SK-N-SH treated with all-trans-retinoic acid at 6 μM for 48 hours (cell line): ENCODE measurements at regions not wholly inside any gene's neighbourhood (a gene's known extent, or its start where the extent isn't known, plus 50 kb on each side); places are given as distances from the start of the nearest gene placed in this dataset.
A peak's percentile ranks its signal among the peaks of the same experiment; 100 is the strongest.

Experiments
- ATAC-seq: fragments of 200-7000 bp; cut with Tn5 transposase; 3 replicates; pipeline ENCODE4 v1.9.1; 2020; ENCODE audit warnings: mild to moderate bottlenecking, moderate library complexity
- ARNTL ChIP-seq: fragments of 450-650 bp; formaldehyde crosslinking; IDR thresholded peaks from 2 replicates; pipeline ENCODE4 v1.5.0; 2020; ENCODE audit warnings: low read depth, mild to moderate bottlenecking, moderate library complexity, borderline replicate concordance
- BACH2 ChIP-seq: fragments of 250-450 bp; sonication (Bioruptor Pico); IDR thresholded peaks from 2 replicates; pipeline ENCODE4 v1.9.0; 2021; ENCODE audit warnings: mild to moderate bottlenecking, borderline replicate concordance
- CREB5 ChIP-seq: fragments of 250-450 bp; sonication (Bioruptor Pico); IDR thresholded peaks from 2 replicates; pipeline ENCODE4 v1.5.1; 2020; ENCODE audit warnings: low read depth, mild to moderate bottlenecking, moderate library complexity
- CSDC2 ChIP-seq: fragments of 250-450 bp; sonication (Bioruptor Pico); IDR thresholded peaks from 2 replicates; pipeline ENCODE4 v1.5.0; 2020; ENCODE audit warnings: mild to moderate bottlenecking, moderate library complexity
- CSRNP3 ChIP-seq: fragments of 250-450 bp; sonication (Bioruptor Pico); IDR thresholded peaks from 2 replicates; pipeline ENCODE4 v1.5.1; 2021; ENCODE audit warnings: mild to moderate bottlenecking, moderate library complexity
- ESRRG ChIP-seq: fragments of 250-450 bp; sonication (Bioruptor Pico); IDR thresholded peaks from 2 replicates; pipeline ENCODE4 v1.6.1; 2021; ENCODE audit warnings: mild to moderate bottlenecking
- GLIS3 ChIP-seq: fragments of 250-450 bp; sonication (Bioruptor Pico); IDR thresholded peaks from 2 replicates; pipeline ENCODE4 v1.5.0; 2020; ENCODE audit warnings: mild to moderate bottlenecking, moderate library complexity
- ISL1 ChIP-seq: fragments of 250-450 bp; sonication (Bioruptor Pico); IDR thresholded peaks from 2 replicates; pipeline ENCODE4 v2.1.2; 2022; ENCODE audit warnings: mild to moderate bottlenecking, moderate library complexity
- OSR1 ChIP-seq: fragments of 250-450 bp; sonication (Bioruptor Pico); IDR thresholded peaks from 2 replicates; pipeline ENCODE4 v1.8.0; 2022; ENCODE audit warnings: moderate library complexity, mild to moderate bottlenecking, inconsistent platforms
- PATZ1 ChIP-seq: fragments of 250-450 bp; sonication (Bioruptor Pico); IDR thresholded peaks from 2 replicates; pipeline ENCODE4 v1.8.0; 2020; ENCODE audit warnings: mild to moderate bottlenecking, moderate library complexity, borderline replicate concordance
- POU6F1 ChIP-seq: fragments of 250-450 bp; sonication (Bioruptor Pico); IDR thresholded peaks from 2 replicates; pipeline ENCODE4 v1.8.0; 2021; ENCODE audit warnings: low read depth, mild to moderate bottlenecking, moderate library complexity, borderline replicate concordance
- PPARA ChIP-seq: fragments of 250-450 bp; sonication (Bioruptor Pico); IDR thresholded peaks from 2 replicates; pipeline ENCODE4 v1.5.0; 2020; ENCODE audit warnings: mild to moderate bottlenecking, borderline replicate concordance
- RARB ChIP-seq: fragments of 250-450 bp; sonication (Bioruptor Pico); IDR thresholded peaks from 2 replicates; pipeline ENCODE4 v1.8.0; 2021; ENCODE audit warnings: mild to moderate bottlenecking, moderate library complexity
- TCF4 ChIP-seq: fragments of 250-450 bp; sonication (Bioruptor Pico); IDR thresholded peaks from 2 replicates; pipeline ENCODE4 v1.8.0; 2021; ENCODE audit warnings: mild to moderate bottlenecking, moderate library complexity, borderline replicate concordance
- TOX ChIP-seq: fragments of 250-450 bp; sonication (Bioruptor Pico); IDR thresholded peaks from 2 replicates; pipeline ENCODE4 v1.8.0; 2021; ENCODE audit warnings: mild to moderate bottlenecking, moderate library complexity, borderline replicate concordance
- TSHZ2 ChIP-seq: fragments of 250-450 bp; sonication (Bioruptor Pico); IDR thresholded peaks from 2 replicates; pipeline ENCODE4 v1.5.0; 2020; ENCODE audit warnings: mild to moderate bottlenecking, moderate library complexity
- ZC3H10 ChIP-seq: fragments of 250-450 bp; sonication (Bioruptor Pico); IDR thresholded peaks from 2 replicates; pipeline ENCODE4 v1.5.1; 2021; ENCODE audit warnings: mild to moderate bottlenecking, moderate library complexity
- ZFP3 ChIP-seq: fragments of 250-450 bp; sonication (Bioruptor Pico); IDR thresholded peaks from 2 replicates; pipeline ENCODE4 v1.5.0; 2020; ENCODE audit warnings: mild to moderate bottlenecking, moderate library complexity
- ZNF565 ChIP-seq: fragments of 450-650 bp; formaldehyde crosslinking; conservative IDR thresholded peaks from 2 replicates; pipeline ENCODE4 v1.5.0; 2020; ENCODE audit warnings: low read depth, mild to moderate bottlenecking, moderate library complexity
- ZNF8 ChIP-seq: fragments of 450-650 bp; formaldehyde crosslinking; IDR thresholded peaks from 2 replicates; pipeline ENCODE4 v1.5.0; 2020; ENCODE audit warnings: mild to moderate bottlenecking, moderate library complexity

DNA sequence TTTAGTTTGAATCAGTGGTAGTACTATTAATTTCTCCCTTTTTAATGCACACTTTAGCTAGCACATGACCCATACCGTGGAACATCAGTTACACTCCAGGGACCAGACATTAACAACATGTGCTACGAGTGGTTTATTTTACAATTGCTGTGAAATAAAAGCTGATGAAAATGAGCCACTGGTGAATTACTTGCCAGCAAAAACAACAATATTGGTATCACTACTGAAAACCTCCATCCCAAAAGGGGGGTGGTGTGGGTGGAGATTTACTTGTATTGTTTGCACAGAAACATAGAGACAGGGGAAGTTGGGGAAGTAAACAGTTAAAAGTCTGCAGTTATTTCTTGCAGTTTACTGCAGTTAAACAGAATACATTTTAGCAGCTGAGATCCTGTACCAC lies 369.6 kb upstream of the GRAMD2B start:
- TF ChIP-seq ARNTL (CRISPR knock-in tag) = no peak
- no peak for TF ChIP-seq POU6F1 (CRISPR knock-in tag)
- no peak for TF ChIP-seq BACH2 (CRISPR knock-in tag)
- no peak for TF ChIP-seq PPARA (CRISPR knock-in tag)
- no peak for TF ChIP-seq PATZ1 (CRISPR knock-in tag)
- TF ChIP-seq ESRRG (CRISPR knock-in tag) = no peak
- no peak for TF ChIP-seq ZFP3 (CRISPR knock-in tag)
- TF ChIP-seq OSR1 = no peak
- TF ChIP-seq TCF4 (CRISPR knock-in tag) = no peak
- no peak for TF ChIP-seq CREB5 (CRISPR knock-in tag)
- TF ChIP-seq CSRNP3 (CRISPR knock-in tag) = no peak
- no peak for ATAC-seq

- ATAC-seq = peak; percentile 77
- TF ChIP-seq ARNTL (CRISPR knock-in tag) (no peak), ZFP3 (CRISPR knock-in tag) (no peak), ZNF8 (CRISPR knock-in tag) (no peak), GLIS3 (no peak), ISL1 (CRISPR knock-in tag) (peak; percentile 46; the same call in 1 of the 2 replicates), CSRNP3 (CRISPR knock-in tag) (peak; percentile 60; the same call in 1 of the 2 replicates), ZNF565 (CRISPR knock-in tag) (no peak), TSHZ2 (CRISPR knock-in tag) (peak; percentile 55; the same call in 1 of the 2 replicates), TCF4 (CRISPR knock-in tag) (0 out of 2 replicates have a peak, but pooled peaks have one; percentile 19), CSDC2 (no peak), RARB (peak; percentile 36; the same call in 1 of the 2 replicates), POU6F1 (CRISPR knock-in tag) (no peak), TOX (CRISPR knock-in tag) (peak; percentile 54; the same call in 1 of the 2 replicates), ZC3H10 (CRISPR knock-in tag) (no peak)
Observed at GRCh38 chr5:126054577-126055347, 368.4 kb upstream of the GRAMD2B start.
